B cell (primary cell): ENCODE measurements at regions not wholly inside any gene's neighbourhood (a gene's known extent, or its start where the extent isn't known, plus 50 kb on each side); places are given as distances from the start of the nearest gene placed in this dataset.

Experiments used
- ATAC-seq: fragments of 200-7000 bp; cut with Tn5 transposase; one replicate; pipeline ENCODE4 v1.10.0; 2021; ENCODE audit warnings: low read depth, mild to moderate bottlenecking, moderate number of reproducible peaks, moderate library complexity
- CTCF ChIA-PET: fragments of 350-600 bp; sonication (Branson Sonifier 250); formaldehyde crosslinking; loops from one replicate; lab custom pipeline; 2021; ENCODE audit warnings: antibody characterized with exemption, inconsistent platforms; lab: Charles Lee
- POLR2A ChIA-PET: fragments of 350-600 bp; sonication (Branson Sonifier 250); formaldehyde crosslinking; loops from one replicate; lab custom pipeline; 2021; ENCODE audit warnings: antibody characterized with exemption; lab: Charles Lee
- DNase-seq: peaks from one replicate; pipeline ENCODE4 v3.0.0; 2013
- H2AFZ ChIP-seq: 2 replicates; pipeline ENCODE4 v1.6.1; 2012; ENCODE audit warnings: mild to moderate bottlenecking, low read depth, low read length; ENCODE audit not compliant: insufficient read depth, poor library complexity, severe bottlenecking
- H3K27ac ChIP-seq, 2 donors: 1 replicate in 1 of 2; 2 replicates in 1 of 2; pipeline ENCODE4 v1.5.1; 2012 to 2013; ENCODE audit warnings: low read length in 2 of 2, mild to moderate bottlenecking in 2 of 2, moderate library complexity in 1 of 2
- H3K27me3 ChIP-seq, 4 experiments: fragments of 200-600 bp in 1 of 4; sonication (generic) in 1 of 4; replicated peaks in 1 of 4; 1 replicate in 2 of 4; 2 replicates in 2 of 4; pipeline versions ENCODE4 v1.6.1 to v1.7.0; 2013 to 2016; ENCODE audit warnings: low read length in 3 of 4, mild to moderate bottlenecking in 2 of 4, mixed read lengths in 1 of 4, moderate library complexity in 1 of 4; ENCODE audit not compliant: insufficient read depth in 4 of 4, control insufficient read depth in 3 of 4; ENCODE audit errors: control extremely low read depth in 1 of 4
- H3K36me3 ChIP-seq, 2 experiments: replicated peaks in 1 of 2; 1 replicate in 1 of 2; 2 replicates in 1 of 2; pipeline versions ENCODE4 v1.6.1 to v1.7.1; 2013; ENCODE audit warnings: low read length in 1 of 2; ENCODE audit not compliant: insufficient read depth in 2 of 2, control insufficient read depth in 1 of 2; ENCODE audit errors: control extremely low read depth in 1 of 2, extremely low read depth in 1 of 2
- H3K4me1 ChIP-seq, 2 donors: fragments of 200-600 bp in 1 of 2; sonication (generic) in 1 of 2; 1 replicate in 1 of 2; 2 replicates in 1 of 2; pipeline versions ENCODE4 v1.5.1 to v1.6.1; 2013 to 2017; ENCODE audit warnings: low read length in 2 of 2; ENCODE audit not compliant: control insufficient read depth in 2 of 2, insufficient read depth in 2 of 2
- H3K4me2 ChIP-seq: replicated peaks from 2 replicates; pipeline ENCODE3; 2012; ENCODE audit warnings: mild to moderate bottlenecking, low read depth, low read length; ENCODE audit not compliant: poor library complexity, severe bottlenecking
- H3K4me3 ChIP-seq, 5 experiments: fragments of 200-600 bp in 1 of 5; sonication (generic) in 1 of 5; 1 replicate in 3 of 5; 2 replicates in 2 of 5; pipeline versions ENCODE4 v1.5.1 to v1.7.0; 2011 to 2016; ENCODE audit warnings: low read length in 4 of 5, mild to moderate bottlenecking in 4 of 5, low read depth in 2 of 5, control low read depth in 1 of 5, moderate library complexity in 1 of 5; ENCODE audit not compliant: insufficient read depth in 1 of 5; ENCODE audit errors: control extremely low read depth in 1 of 5, extremely low read depth in 1 of 5
- H3K79me2 ChIP-seq: fragments of 200-600 bp; sonication (generic); one replicate; pipeline ENCODE4 v1.6.0; 2016; ENCODE audit warnings: low read length; ENCODE audit not compliant: control insufficient read depth, insufficient read depth
- H3K9ac ChIP-seq: fragments of 200-600 bp; sonication (generic); 2 replicates; pipeline ENCODE4 v1.6.1; 2017; ENCODE audit warnings: mild to moderate bottlenecking, low read length, moderate library complexity
- H3K9me3 ChIP-seq, 3 donors: one replicate each; pipeline versions ENCODE4 v1.6.1 to v1.7.1; 2013; ENCODE audit warnings: low read length in 2 of 3; ENCODE audit not compliant: control insufficient read depth in 2 of 3, insufficient read depth in 1 of 3; ENCODE audit errors: control extremely low read depth in 1 of 3
- H4K20me1 ChIP-seq: 2 replicates; pipeline ENCODE4 v1.6.0; 2012; ENCODE audit warnings: mild to moderate bottlenecking, low read length; ENCODE audit not compliant: insufficient read depth, control insufficient read depth, poor library complexity, severe bottlenecking
- H3K27ac Mint-ChIP-seq: one replicate; pipeline ENCODE4 v1.8.0; 2021; ENCODE audit warnings: mixed read lengths
- H3K27me3 Mint-ChIP-seq: one replicate; pipeline ENCODE4 v1.8.0; 2021; ENCODE audit warnings: mixed read lengths
- H3K4me1 Mint-ChIP-seq: one replicate; pipeline ENCODE4 v1.8.0; 2021; ENCODE audit warnings: mixed read lengths
- H3K4me3 Mint-ChIP-seq: one replicate; pipeline ENCODE4 v1.8.0; 2021; ENCODE audit warnings: mixed read lengths
- H3K9me3 Mint-ChIP-seq: one replicate; pipeline ENCODE4 v1.8.0; 2022; ENCODE audit warnings: mixed read lengths; ENCODE audit not compliant: insufficient read depth
- CTCF ChIP-seq: fragments of 200-600 bp; IDR thresholded peaks from one replicate; pipeline ENCODE4 v1.8.0; 2022; ENCODE audit warnings: antibody characterized with exemption, mild to moderate bottlenecking
- EZH2 ChIP-seq: IDR thresholded peaks from 2 replicates; pipeline ENCODE4 v1.6.1; 2012; ENCODE audit warnings: borderline replicate concordance, low read depth, mild to moderate bottlenecking, moderate library complexity, low read length; ENCODE audit not compliant: insufficient read depth, poor library complexity, severe bottlenecking
- WGBS: methylation state at CpG from one replicate; pipeline ENCODE4 v1.1.5; 2013; ENCODE audit warnings: missing lambda C conversion rate; ENCODE audit not compliant: insufficient coverage; 5-methylcytosine and 5-hydroxymethylcytosine counted together
- intact Hi-C: fragments of 100-400 bp; cut with micrococcal nuclease; formaldehyde crosslinking; loops from one replicate; pipeline ENCODE4 v1.10.0; 2022

GRCh38 chr3:70519026-70519425, 206.6 kb upstream of the MDFIC2 start:
- no peaks in the 10 kb centered on the region for H3K9me3 ChIP-seq
- CTCF ChIA-PET, result no interaction called here
- H3K4me1 ChIP-seq, result no peaks in the 10 kb centered on the region
- no peak overlapping the region for H3K4me2 ChIP-seq
- no peaks in the 10 kb centered on the region for H3K27me3 ChIP-seq
- no peak overlapping the region for H3K4me3 ChIP-seq
- POLR2A ChIA-PET, result no interaction called here
- H3K4me1 Mint-ChIP-seq, result no peaks in the 10 kb centered on the region
- no peak for TF ChIP-seq EZH2
- TF ChIP-seq CTCF, result no peak
- H4K20me1 ChIP-seq, result no peaks in the 10 kb centered on the region
- ATAC-seq (no peak), DNase-seq (no peak)
- no peak overlapping the region for H2AFZ ChIP-seq
- H3K79me2 ChIP-seq, result no peaks in the 10 kb centered on the region
- no peaks in the 10 kb centered on the region for H3K9me3 Mint-ChIP-seq
- H3K27ac Mint-ChIP-seq, result no peak overlapping the region
- no peak overlapping the region for H3K27ac ChIP-seq
- no peak overlapping the region for H3K9ac ChIP-seq
- no peak overlapping the region for H3K4me3 Mint-ChIP-seq
- intact Hi-C loops, result no loop called here
- 100% methylated on average over 2 of the region's 4 CpGs for WGBS
- H3K27me3 Mint-ChIP-seq, result peaks cover 15% of the 10 kb centered on the region
- no peaks in the 10 kb centered on the region for H3K36me3 ChIP-seq

- TF ChIP-seq EZH2, result no peak
- TF ChIP-seq CTCF, result no peak
- Mint-ChIP-seq H3K4me3 (no peak overlapping the region), H3K27ac (no peak overlapping the region), H3K9me3 (no peaks in the 10 kb centered on the region), H3K27me3 (peaks cover 15% of the 10 kb centered on the region), H3K4me1 (peaks cover 3% of the 10 kb centered on the region)
- Histone ChIP-seq H3K4me1 (no peaks in the 10 kb centered on the region), H2AFZ (no peak overlapping the region), H3K4me2 (no peak overlapping the region), H4K20me1 (no peaks in the 10 kb centered on the region), H3K36me3 (no peaks in the 10 kb centered on the region), H3K79me2 (no peaks in the 10 kb centered on the region), H3K27me3 (no peaks in the 10 kb centered on the region), H3K4me3 (no peak overlapping the region), H3K9ac (no peak overlapping the region), H3K9me3 (no peaks in the 10 kb centered on the region), H3K27ac (no peak overlapping the region)
- ChIA-PET CTCF (no interaction called here), POLR2A (no interaction called here)
- intact Hi-C loops, result no loop called here
- ATAC-seq (no peak), DNase-seq (no peak)
- WGBS, result 100% methylated on average over 2 of the region's 5 CpGs
Measured at GRCh38 chr3:70518356-70518755, 205.9 kb upstream of the MDFIC2 start.
